Breast epithelium (tissue), 3 donors: ENCODE measurements at regions not wholly inside any gene's neighbourhood (a gene's known extent, or its start where the extent isn't known, plus 50 kb on each side); places are given as distances from the start of the nearest gene placed in this dataset.

ENCODE experiments used
- POLR2A ChIP-seq: fragments of 450-650 bp; IDR thresholded peaks from one replicate; pipeline ENCODE4 v1.6.1; 2016; ENCODE audit warnings: antibody characterized with exemption, mild to moderate bottlenecking, moderate library complexity
- TF ChIP-seq, protein P1 (sequence below), 3 donors: fragments of 450-650 bp; IDR thresholded peaks; one replicate each; pipeline ENCODE4 v1.5.1; 2016 to 2017; ENCODE audit warnings: antibody characterized with exemption in 3 of 3, mild to moderate bottlenecking in 3 of 3, moderate library complexity in 3 of 3

DNA sequence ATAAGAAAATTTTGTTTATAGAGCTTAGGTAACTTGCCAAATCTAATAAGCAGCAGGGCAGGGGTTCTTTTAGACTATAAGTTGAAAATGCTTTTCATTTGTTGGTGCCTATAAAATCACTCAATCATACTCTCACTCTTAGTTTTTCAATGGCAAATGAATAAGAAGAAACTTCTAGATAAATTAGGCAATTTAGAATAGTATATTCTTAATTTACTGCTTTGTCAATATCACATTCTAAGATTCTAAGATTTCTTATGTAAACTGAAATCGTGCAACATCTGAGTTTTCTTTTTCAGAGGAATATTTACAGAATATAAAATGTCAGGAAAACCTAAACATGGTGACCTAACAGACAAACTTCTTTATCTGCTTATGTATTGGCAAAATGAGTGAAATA lies 849.0 kb downstream of the DTWD2 start:
- TF ChIP-seq, protein P1, sequence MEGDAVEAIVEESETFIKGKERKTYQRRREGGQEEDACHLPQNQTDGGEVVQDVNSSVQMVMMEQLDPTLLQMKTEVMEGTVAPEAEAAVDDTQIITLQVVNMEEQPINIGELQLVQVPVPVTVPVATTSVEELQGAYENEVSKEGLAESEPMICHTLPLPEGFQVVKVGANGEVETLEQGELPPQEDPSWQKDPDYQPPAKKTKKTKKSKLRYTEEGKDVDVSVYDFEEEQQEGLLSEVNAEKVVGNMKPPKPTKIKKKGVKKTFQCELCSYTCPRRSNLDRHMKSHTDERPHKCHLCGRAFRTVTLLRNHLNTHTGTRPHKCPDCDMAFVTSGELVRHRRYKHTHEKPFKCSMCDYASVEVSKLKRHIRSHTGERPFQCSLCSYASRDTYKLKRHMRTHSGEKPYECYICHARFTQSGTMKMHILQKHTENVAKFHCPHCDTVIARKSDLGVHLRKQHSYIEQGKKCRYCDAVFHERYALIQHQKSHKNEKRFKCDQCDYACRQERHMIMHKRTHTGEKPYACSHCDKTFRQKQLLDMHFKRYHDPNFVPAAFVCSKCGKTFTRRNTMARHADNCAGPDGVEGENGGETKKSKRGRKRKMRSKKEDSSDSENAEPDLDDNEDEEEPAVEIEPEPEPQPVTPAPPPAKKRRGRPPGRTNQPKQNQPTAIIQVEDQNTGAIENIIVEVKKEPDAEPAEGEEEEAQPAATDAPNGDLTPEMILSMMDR (IDR thresholded peaks at IDR 0.05) = no peak
- TF ChIP-seq POLR2A = no peak
